Astrocyte (in vitro differentiated cells and primary cell): ENCODE measurements at regions not wholly inside any gene's neighbourhood (a gene's known extent, or its start where the extent isn't known, plus 50 kb on each side); places are given as distances from the start of the nearest gene placed in this dataset.

ENCODE experiments used
- CTCF ChIP-seq: IDR thresholded peaks from 2 replicates; pipeline ENCODE4 v1.5.1; 2011; ENCODE audit warnings: low read depth, mild to moderate bottlenecking, inconsistent platforms, low read length, moderate library complexity; ENCODE audit not compliant: insufficient read depth
- EZH2 ChIP-seq: IDR thresholded peaks from 2 replicates; pipeline ENCODE4 v1.6.1; 2012; ENCODE audit warnings: mild to moderate bottlenecking, low read length, inconsistent platforms; ENCODE audit not compliant: insufficient read depth

GRCh38 chr17:33674685-33675084 lies 381.6 kb upstream of the ASIC2 start:
- TF ChIP-seq CTCF (peak; percentile 62), EZH2 (no peak)
